NCI-H526 (cell line): ENCODE measurements at regions not wholly inside any gene's neighbourhood (a gene's known extent, or its start where the extent isn't known, plus 50 kb on each side); places are given as distances from the start of the nearest gene placed in this dataset.

Experiments
- DNase-seq, 2 experiments: peaks; one replicate each; lab custom pipeline; 2025; lab: John Stamatoyannopoulos, UW

GRCh38 chr20:22791396-22791795 lies 207.0 kb upstream of the FOXA2 start:
- no peak for DNase-seq

GRCh38 chr20:22791877-22792525 lies 207.6 kb upstream of the FOXA2 start:
- DNase-seq: no peak

GRCh38 chr20:22794200-22794599 lies 209.8 kb upstream of the FOXA2 start:
- DNase-seq: no peak

- no peak for DNase-seq
Observed at GRCh38 chr20:22795433-22795832, 211.1 kb upstream of the FOXA2 start.

GRCh38 chr20:22795871-22796270 lies 211.5 kb upstream of the FOXA2 start:
- no peak for DNase-seq

- DNase-seq: no peak
Observed at GRCh38 chr20:22796469-22797077, 212.2 kb upstream of the FOXA2 start.

GRCh38 chr20:22797103-22797502 lies 212.7 kb upstream of the FOXA2 start:
- DNase-seq: no peak

- DNase-seq: no peak
Observed at GRCh38 chr20:22799687-22800086, 215.3 kb upstream of the FOXA2 start.

GRCh38 chr20:22800129-22800528 lies 215.8 kb upstream of the FOXA2 start:
- no peak for DNase-seq

- DNase-seq: no peak
Observed at GRCh38 chr20:22801528-22801927, 217.2 kb upstream of the FOXA2 start.

GRCh38 chr20:22802296-22802695 lies 217.9 kb upstream of the FOXA2 start:
- DNase-seq: no peak

GRCh38 chr20:22805219-22805618 lies 220.8 kb upstream of the FOXA2 start:
- no peak for DNase-seq

GRCh38 chr20:22805996-22806395 lies 221.6 kb upstream of the FOXA2 start:
- no peak for DNase-seq

- DNase-seq: no peak
Observed at GRCh38 chr20:22807045-22807444, 222.7 kb upstream of the FOXA2 start.

- DNase-seq: no peak
Observed at GRCh38 chr20:22807646-22808244, 223.4 kb upstream of the FOXA2 start.

- no peak for DNase-seq
Observed at GRCh38 chr20:22808628-22809027, 224.3 kb upstream of the FOXA2 start.

GRCh38 chr20:22810030-22810429 lies 225.1 kb upstream of the SSTR4 start:
- no peak for DNase-seq

GRCh38 chr20:22810626-22811569 lies 224.2 kb upstream of the SSTR4 start:
- DNase-seq: no peak

- DNase-seq: no peak
Observed at GRCh38 chr20:22814471-22815205, 220.5 kb upstream of the SSTR4 start.

- DNase-seq: no peak
Observed at GRCh38 chr20:22815206-22815551, 219.9 kb upstream of the SSTR4 start.

GRCh38 chr20:22815603-22816315 lies 219.4 kb upstream of the SSTR4 start:
- no peak for DNase-seq
